Endothelial cell of hepatic sinusoid (primary cell): ENCODE measurements at regions not wholly inside any gene's neighbourhood (a gene's known extent, or its start where the extent isn't known, plus 50 kb on each side); places are given as distances from the start of the nearest gene placed in this dataset.

ENCODE experiments used
- in situ Hi-C: cut with HindIII; loops from 2 replicates; pipeline ENCODE4 v1.10.0; 2017; ENCODE audit warnings: low sequenced_read_pairs

- in situ Hi-C loops, result no loop called here
These were observed 486.4 kb downstream of the FBXO15 start for GRCh38 chr18:73660931-73661856.

- in situ Hi-C loops, result no loop called here
These were observed 490.9 kb downstream of the FBXO15 start for GRCh38 chr18:73656691-73657090.

- in situ Hi-C loops, result no loop called here
These were observed 493.8 kb downstream of the FBXO15 start for GRCh38 chr18:73653827-73654226.

- in situ Hi-C loops, result no loop called here
These were observed 494.4 kb downstream of the FBXO15 start for GRCh38 chr18:73653251-73653650.

GRCh38 chr18:73647391-73647790, 500.2 kb downstream of the FBXO15 start:
- in situ Hi-C loops, result no loop called here

- in situ Hi-C loops, result no loop called here
These were observed 500.9 kb downstream of the FBXO15 start for GRCh38 chr18:73646772-73647171.

GRCh38 chr18:73646196-73646595, 501.4 kb downstream of the FBXO15 start:
- in situ Hi-C loops, result no loop called here

GRCh38 chr18:73645160-73645715, 502.4 kb downstream of the FBXO15 start:
- in situ Hi-C loops, result no loop called here

GRCh38 chr18:73639788-73640187, 507.8 kb downstream of the FBXO15 start:
- in situ Hi-C loops, result no loop called here

GRCh38 chr18:73638709-73639108, 508.9 kb downstream of the FBXO15 start:
- in situ Hi-C loops, result no loop called here

- in situ Hi-C loops, result no loop called here
These were observed 511.3 kb downstream of the FBXO15 start for GRCh38 chr18:73636355-73636754.

- in situ Hi-C loops, result no loop called here
These were observed 520.8 kb downstream of the FBXO15 start for GRCh38 chr18:73626859-73627258.

- in situ Hi-C loops, result no loop called here
These were observed 521.4 kb downstream of the FBXO15 start for GRCh38 chr18:73626221-73626620.

GRCh38 chr18:73621091-73621490, 526.5 kb downstream of the FBXO15 start:
- in situ Hi-C loops, result no loop called here

GRCh38 chr18:73617981-73618380, 529.7 kb downstream of the FBXO15 start:
- in situ Hi-C loops, result no loop called here

GRCh38 chr18:73615506-73615905, 532.1 kb downstream of the FBXO15 start:
- in situ Hi-C loops, result no loop called here

GRCh38 chr18:73614812-73615211, 532.8 kb downstream of the FBXO15 start:
- in situ Hi-C loops, result no loop called here

GRCh38 chr18:73613706-73614340, 533.8 kb downstream of the FBXO15 start:
- in situ Hi-C loops, result no loop called here

GRCh38 chr18:73597832-73598615, 549.6 kb downstream of the FBXO15 start:
- in situ Hi-C loops, result no loop called here

- in situ Hi-C loops, result no loop called here
These were observed 552.9 kb downstream of the FBXO15 start for GRCh38 chr18:73594749-73595148.

- in situ Hi-C loops, result no loop called here
These were observed 554.4 kb downstream of the FBXO15 start for GRCh38 chr18:73593207-73593606.
